IMR-90 (cell line): ENCODE measurements at regions not wholly inside any gene's neighbourhood (a gene's known extent, or its start where the extent isn't known, plus 50 kb on each side); places are given as distances from the start of the nearest gene placed in this dataset.

ENCODE experiments used
- ATAC-seq: fragments of 200-7000 bp; cut with Tn5 transposase; 2 replicates; pipeline ENCODE4 v1.9.1; 2020; ENCODE audit warnings: low read depth, mild to moderate bottlenecking, moderate library complexity
- BruUV-seq: library from RNA; stranded (reverse); fragments of 400-500 nt; replicated peaks from 2 replicates; lab custom pipeline; 2021; lab: Mats Ljungman, UMichigan
- CTCF ChIA-PET: fragments of 300-600 bp; formaldehyde crosslinking; extraction: SDS; loops from one replicate; lab custom pipeline; 2021; ENCODE audit warnings: antibody characterized with exemption; lab: Yijun Ruan, JAX
- POLR2A ChIA-PET: fragments of 300-600 bp; sonication (Branson Sonifier 250); formaldehyde crosslinking; loops from one replicate; lab custom pipeline; 2022; ENCODE audit warnings: antibody characterized with exemption; ENCODE audit not compliant: unreplicated experiment; lab: Charles Lee
- DNase-seq: peaks from one replicate; pipeline ENCODE4 v3.0.0; 2013
- H2AFZ ChIP-seq: replicated peaks from 2 replicates; pipeline ENCODE3; 2013; ENCODE audit warnings: low read length, mild to moderate bottlenecking; ENCODE audit not compliant: poor library complexity
- H2AK5ac ChIP-seq: 2 replicates; pipeline ENCODE4 v1.6.1; 2013; ENCODE audit warnings: low read depth, low read length, inconsistent platforms
- H2AK9ac ChIP-seq: replicated peaks from 2 replicates; pipeline ENCODE3; 2013; ENCODE audit warnings: mild to moderate bottlenecking, low read depth, low read length, moderate library complexity; ENCODE audit not compliant: poor library complexity
- H2BK120ac ChIP-seq: 2 replicates; pipeline ENCODE4 v1.6.1; 2013; ENCODE audit warnings: low read depth, low read length, inconsistent platforms
- H2BK15ac ChIP-seq: 3 replicates; pipeline ENCODE4 v1.6.1; 2013; ENCODE audit warnings: low read depth, low read length, inconsistent platforms
- H2BK20ac ChIP-seq: 2 replicates; pipeline ENCODE4 v1.6.1; 2013; ENCODE audit warnings: low read depth, mild to moderate bottlenecking, inconsistent platforms, low read length, moderate library complexity
- H2BK5ac ChIP-seq: 2 replicates; pipeline ENCODE4 v1.6.1; 2013; ENCODE audit warnings: mild to moderate bottlenecking, low read depth, low read length, inconsistent platforms; ENCODE audit not compliant: poor library complexity, severe bottlenecking
- H3K14ac ChIP-seq: replicated peaks from 2 replicates; pipeline ENCODE4 v1.6.1; 2013; ENCODE audit warnings: low read depth, low read length, inconsistent platforms
- H3K18ac ChIP-seq: 2 replicates; pipeline ENCODE4 v1.6.1; 2013; ENCODE audit warnings: low read depth, low read length, control low read depth
- H3K23ac ChIP-seq: 2 replicates; pipeline ENCODE4 v1.6.1; 2013; ENCODE audit warnings: low read depth, low read length, inconsistent platforms
- H3K27ac ChIP-seq: 2 replicates; pipeline ENCODE4 v1.5.1; 2013; ENCODE audit warnings: mild to moderate bottlenecking, control low read depth, low read length; ENCODE audit not compliant: insufficient read depth
- H3K27me3 ChIP-seq: 2 replicates; pipeline ENCODE4 v1.6.1; 2013; ENCODE audit warnings: low read length; ENCODE audit not compliant: control insufficient read depth, insufficient read depth
- H3K36me3 ChIP-seq: 2 replicates; pipeline ENCODE4 v1.6.1; 2013; ENCODE audit warnings: low read length, mixed read lengths; ENCODE audit not compliant: control insufficient read depth, insufficient read depth
- H3K4ac ChIP-seq: 2 replicates; pipeline ENCODE4 v1.6.1; 2013; ENCODE audit warnings: low read depth, low read length, inconsistent platforms
- H3K4me1 ChIP-seq: 2 replicates; pipeline ENCODE4 v1.6.1; 2013; ENCODE audit warnings: low read length, mixed read lengths; ENCODE audit not compliant: control insufficient read depth, insufficient read depth
- H3K4me2 ChIP-seq: 2 replicates; pipeline ENCODE4 v1.6.1; 2013; ENCODE audit warnings: low read depth, mild to moderate bottlenecking, control low read depth, low read length, moderate library complexity
- H3K4me3 ChIP-seq: 2 replicates; pipeline ENCODE4 v1.5.1; 2013; ENCODE audit warnings: low read depth, mild to moderate bottlenecking, control low read depth, low read length, moderate library complexity; ENCODE audit not compliant: insufficient read depth
- H3K56ac ChIP-seq: 2 replicates; pipeline ENCODE4 v1.6.1; 2013; ENCODE audit warnings: low read length, inconsistent platforms; ENCODE audit not compliant: insufficient read depth; ENCODE audit errors: extremely low read depth
- H3K79me1 ChIP-seq, 2 experiments: 2 replicates each; pipeline ENCODE4 v1.6.1; 2013; ENCODE audit warnings: low read length in 2 of 2, inconsistent platforms in 1 of 2, low read depth in 1 of 2
- H3K9ac ChIP-seq: 2 replicates; pipeline ENCODE4 v1.6.1; 2013; ENCODE audit warnings: low read depth, low read length, control low read depth
- H3K9me1 ChIP-seq: 2 replicates; pipeline ENCODE4 v1.6.1; 2013; ENCODE audit warnings: low read length, inconsistent platforms; ENCODE audit not compliant: insufficient read depth
- H3K9me3 ChIP-seq: 2 replicates; pipeline ENCODE4 v1.6.1; 2013; ENCODE audit warnings: low read length; ENCODE audit not compliant: control insufficient read depth, insufficient read depth
- H4K20me1 ChIP-seq: 2 replicates; pipeline ENCODE4 v1.6.1; 2013; ENCODE audit warnings: low read length, inconsistent platforms; ENCODE audit not compliant: insufficient read depth
- H4K5ac ChIP-seq: 2 replicates; pipeline ENCODE4 v1.6.1; 2013; ENCODE audit warnings: mild to moderate bottlenecking, low read depth, low read length, control low read depth
- H4K8ac ChIP-seq, 2 experiments: 2 replicates each; pipeline ENCODE4 v1.6.1; 2013; ENCODE audit warnings: low read depth in 2 of 2, low read length in 2 of 2, control low read depth in 1 of 2, inconsistent platforms in 1 of 2
- H4K91ac ChIP-seq: 2 replicates; pipeline ENCODE4 v1.6.1; 2013; ENCODE audit warnings: low read depth, low read length, inconsistent platforms; ENCODE audit not compliant: insufficient read depth
- ELK1 ChIP-seq: fragments of 150-350 bp; IDR thresholded peaks from 2 replicates; pipeline ENCODE4 v1.6.1; 2016; ENCODE audit warnings: low read depth, mild to moderate bottlenecking, low read length, moderate library complexity, borderline replicate concordance
- MXI1 ChIP-seq: IDR thresholded peaks from 2 replicates; pipeline ENCODE4 v1.6.1; 2012; ENCODE audit warnings: low read depth, mild to moderate bottlenecking, low read length, moderate library complexity, borderline replicate concordance
- RAD21 ChIP-seq: IDR thresholded peaks from 2 replicates; pipeline ENCODE4 v1.6.1; 2012; ENCODE audit warnings: low read length, improper control_type of control experiment
- SMC3 ChIP-seq: fragments of 150-350 bp; IDR thresholded peaks from 2 replicates; pipeline ENCODE4 v1.6.1; 2016; ENCODE audit warnings: low read depth, mild to moderate bottlenecking, antibody characterized with exemption, low read length, moderate library complexity
- WGBS, 2 experiments: methylation state at CpG; one replicate each; pipeline versions ENCODE4 v1.1.5 to v1.1.7; 2013; ENCODE audit warnings: missing lambda C conversion rate in 2 of 2; ENCODE audit not compliant: insufficient read length in 1 of 2; ENCODE audit errors: extremely low coverage in 2 of 2; 5-methylcytosine and 5-hydroxymethylcytosine counted together
- dilution Hi-C: fragments of 300-500 bp; cut with HindIII; formaldehyde crosslinking; loops from one replicate; pipeline ENCODE4 v1.14.3; 2018; ENCODE audit warnings: low sequenced_read_pairs; ENCODE audit not compliant: unreplicated experiment
- in situ Hi-C: fragments of 300-500 bp; cut with MboI; formaldehyde crosslinking; loops from 3 replicates; pipeline ENCODE4 v1.14.3; 2019; ENCODE audit warnings: low sequenced_read_pairs, inconsistent platforms, mixed read lengths
- intact Hi-C: fragments of 100-400 bp; cut with micrococcal nuclease; formaldehyde crosslinking; loops from 2 replicates; pipeline ENCODE4 v1.10.0; 2022

GRCh38 chr5:62038024-62038423 lies 268.0 kb upstream of the KIF2A start:
- no peak for TF ChIP-seq ELK1
- TF ChIP-seq SMC3: no peak
- no peak for TF ChIP-seq MXI1
- no peak for TF ChIP-seq RAD21
- intact Hi-C loops: no loop called here
- Histone ChIP-seq H3K27ac (no peak overlapping the region), H3K56ac (no peak overlapping the region), H3K9ac (no peak overlapping the region), H3K9me1 (no peaks in the 10 kb centered on the region), H2BK5ac (no peak overlapping the region), H3K4me1 (no peaks in the 10 kb centered on the region), H2BK20ac (no peak overlapping the region), H2BK15ac (no peak overlapping the region), H3K4ac (no peak overlapping the region), H2AK9ac (no peak overlapping the region), H3K23ac (no peak overlapping the region), H3K4me2 (no peak overlapping the region), H2BK120ac (no peak overlapping the region), H4K8ac (no peak overlapping the region), H3K18ac (no peak overlapping the region), H3K9me3 (no peaks in the 10 kb centered on the region), H3K14ac (no peak overlapping the region), H3K27me3 (no peaks in the 10 kb centered on the region), H4K20me1 (no peaks in the 10 kb centered on the region), H3K4me3 (no peak overlapping the region), H2AFZ (no peak overlapping the region), H2AK5ac (no peak overlapping the region), H3K79me1 (no peaks in the 10 kb centered on the region), H3K36me3 (no peaks in the 10 kb centered on the region), H4K91ac (no peak overlapping the region), H4K5ac (no peak overlapping the region)
- DNase-seq: no peak
- POLR2A ChIA-PET: no interaction called here
- CTCF ChIA-PET: no interaction called here
- dilution Hi-C loops: no loop called here
- no peak for ATAC-seq
- BruUV-seq: no TSS peak
- in situ Hi-C loops: no loop called here
- whole genome bisulfite sequencing, 2 experiments: no CpG with 5 or more reads among the region's 1 CpG
